ENCODE measurements at regions not wholly inside any gene's neighbourhood (a gene's known extent, or its start where the extent isn't known, plus 50 kb on each side); places are given as distances from the start of the nearest gene placed in this dataset.

GRCh38 chr7:117929237-117929636 lies 56.0 kb upstream of the CTTNBP2 start:
- DNase-seq (no peak), ATAC-seq (ENCODE audit: poor library complexity) (no peak)
- intact Hi-C loops (cut with DNase I) = no loop called here

- no peak for DNase-seq
- intact Hi-C loops (cut with DNase I) = no loop called here
- ATAC-seq (ENCODE audit: poor library complexity) = no peak
These were observed 58.1 kb upstream of the CTTNBP2 start for GRCh38 chr7:117931314-117931713.

GRCh38 chr7:117937049-117937752 lies 64.0 kb upstream of the CTTNBP2 start:
- ATAC-seq (ENCODE audit: poor library complexity) (no peak), DNase-seq (no peak)
- intact Hi-C loops (cut with DNase I) = no loop called here

GRCh38 chr7:117937753-117938483 lies 64.7 kb upstream of the CTTNBP2 start:
- intact Hi-C loops (cut with DNase I) = no loop called here
- ATAC-seq (ENCODE audit: poor library complexity) (no peak), DNase-seq (no peak)

- DNase-seq = no peak
- no peak for ATAC-seq (ENCODE audit: poor library complexity)
- intact Hi-C loops (cut with DNase I) = no loop called here
These were observed 68.0 kb upstream of the CTTNBP2 start for GRCh38 chr7:117941138-117941810.

- no peak for DNase-seq
- intact Hi-C loops (cut with DNase I) = no loop called here
- no peak for ATAC-seq (ENCODE audit: poor library complexity)
These were observed 69.5 kb upstream of the CTTNBP2 start for GRCh38 chr7:117942780-117943179.

- intact Hi-C loops (cut with DNase I) = no loop called here
- DNase-seq (no peak), ATAC-seq (ENCODE audit: poor library complexity) (no peak)
These were observed 71.6 kb upstream of the CTTNBP2 start for GRCh38 chr7:117944886-117945285.

GRCh38 chr7:117946151-117946633 lies 73.0 kb upstream of the CTTNBP2 start:
- DNase-seq (no peak), ATAC-seq (ENCODE audit: poor library complexity) (no peak)
- intact Hi-C loops (cut with DNase I) = no loop called here

- DNase-seq (no peak), ATAC-seq (ENCODE audit: poor library complexity) (no peak)
- intact Hi-C loops (cut with DNase I) = no loop called here
These were observed 76.0 kb upstream of the CTTNBP2 start for GRCh38 chr7:117949232-117949631.

- intact Hi-C loops (cut with DNase I) = no loop called here
- DNase-seq (no peak), ATAC-seq (ENCODE audit: poor library complexity) (no peak)
These were observed 77.5 kb upstream of the CTTNBP2 start for GRCh38 chr7:117950601-117951260.

GRCh38 chr7:117951285-117951684 lies 78.0 kb upstream of the CTTNBP2 start:
- intact Hi-C loops (cut with DNase I) = no loop called here
- ATAC-seq (ENCODE audit: poor library complexity) (no peak), DNase-seq (no peak)

GRCh38 chr7:117951691-117952280 lies 78.5 kb upstream of the CTTNBP2 start:
- ATAC-seq (ENCODE audit: poor library complexity) = no peak
- DNase-seq = no peak
- intact Hi-C loops (cut with DNase I) = no loop called here

GRCh38 chr7:117955046-117955445 lies 81.8 kb upstream of the CTTNBP2 start:
- intact Hi-C loops (cut with DNase I) = no loop called here
- DNase-seq = no peak
- no peak for ATAC-seq (ENCODE audit: poor library complexity)

GRCh38 chr7:117960351-117960750 lies 87.1 kb upstream of the CTTNBP2 start:
- ATAC-seq (ENCODE audit: poor library complexity) = no peak
- DNase-seq = no peak
- intact Hi-C loops (cut with DNase I) = no loop called here

GRCh38 chr7:117961235-117961634 lies 88.0 kb upstream of the CTTNBP2 start:
- intact Hi-C loops (cut with DNase I) = no loop called here
- DNase-seq = no peak
- peak; percentile 88 for ATAC-seq (ENCODE audit: poor library complexity)

- no peak for ATAC-seq (ENCODE audit: poor library complexity)
- intact Hi-C loops (cut with DNase I) = no loop called here
- no peak for DNase-seq
These were observed 89.2 kb upstream of the CTTNBP2 start for GRCh38 chr7:117962366-117962994.

- ATAC-seq (ENCODE audit: poor library complexity) = peak; percentile 56
- DNase-seq = no peak
- intact Hi-C loops (cut with DNase I) = no loop called here
These were observed 90.3 kb upstream of the CTTNBP2 start for GRCh38 chr7:117963264-117964197.
